Mammary epithelial cell (primary cell): ENCODE measurements at regions not wholly inside any gene's neighbourhood (a gene's known extent, or its start where the extent isn't known, plus 50 kb on each side); places are given as distances from the start of the nearest gene placed in this dataset.
"Not testable (repeated sequence)": the region's sequence is repeated elsewhere in the genome, so short reads cannot be mapped to it uniquely, and the experiment has no call there.

Experiments
- EZH2 ChIP-seq: IDR thresholded peaks from 2 replicates; pipeline ENCODE4 v1.6.1; 2012; ENCODE audit warnings: low read length, inconsistent platforms, borderline replicate concordance
- TF ChIP-seq, protein P1 (sequence below), 2 donors: IDR thresholded peaks in 1 of 2; conservative IDR thresholded peaks in 1 of 2; 2 replicates each; pipeline ENCODE4 v1.5.1; 2011 to 2012; ENCODE audit warnings: inconsistent platforms in 2 of 2, low read length in 2 of 2, mild to moderate bottlenecking in 2 of 2, control low read depth in 1 of 2, low read depth in 1 of 2; ENCODE audit not compliant: insufficient read depth in 1 of 2; ENCODE audit errors: extremely low read depth in 1 of 2

DNA sequence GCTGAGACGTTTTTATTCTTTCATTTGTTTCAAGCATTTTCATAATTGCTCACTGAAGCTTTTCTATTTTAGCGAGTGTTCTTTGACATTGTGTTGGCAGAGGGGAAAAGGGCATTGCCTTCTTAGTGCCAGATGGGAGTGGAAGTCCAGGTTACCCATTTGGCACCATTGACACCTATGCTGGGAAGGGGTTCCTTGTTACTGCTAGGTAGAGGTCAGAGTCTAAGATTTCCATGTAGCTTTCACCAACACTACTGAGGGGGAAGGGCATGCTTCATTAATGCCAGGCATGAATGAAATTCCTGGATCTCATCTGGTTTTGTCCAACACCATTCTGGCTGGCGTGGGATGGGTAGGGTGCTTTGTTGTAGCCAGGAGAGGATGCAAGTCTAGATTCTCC lies 191.3 kb upstream of the PLGLB1 start:
- TF ChIP-seq, protein P1, sequence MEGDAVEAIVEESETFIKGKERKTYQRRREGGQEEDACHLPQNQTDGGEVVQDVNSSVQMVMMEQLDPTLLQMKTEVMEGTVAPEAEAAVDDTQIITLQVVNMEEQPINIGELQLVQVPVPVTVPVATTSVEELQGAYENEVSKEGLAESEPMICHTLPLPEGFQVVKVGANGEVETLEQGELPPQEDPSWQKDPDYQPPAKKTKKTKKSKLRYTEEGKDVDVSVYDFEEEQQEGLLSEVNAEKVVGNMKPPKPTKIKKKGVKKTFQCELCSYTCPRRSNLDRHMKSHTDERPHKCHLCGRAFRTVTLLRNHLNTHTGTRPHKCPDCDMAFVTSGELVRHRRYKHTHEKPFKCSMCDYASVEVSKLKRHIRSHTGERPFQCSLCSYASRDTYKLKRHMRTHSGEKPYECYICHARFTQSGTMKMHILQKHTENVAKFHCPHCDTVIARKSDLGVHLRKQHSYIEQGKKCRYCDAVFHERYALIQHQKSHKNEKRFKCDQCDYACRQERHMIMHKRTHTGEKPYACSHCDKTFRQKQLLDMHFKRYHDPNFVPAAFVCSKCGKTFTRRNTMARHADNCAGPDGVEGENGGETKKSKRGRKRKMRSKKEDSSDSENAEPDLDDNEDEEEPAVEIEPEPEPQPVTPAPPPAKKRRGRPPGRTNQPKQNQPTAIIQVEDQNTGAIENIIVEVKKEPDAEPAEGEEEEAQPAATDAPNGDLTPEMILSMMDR (conservative IDR thresholded peaks at IDR 0.05 in 1 of 2, IDR thresholded peaks at IDR 0.05 in 1 of 2; ENCODE audit: extremely low read depth in 1 of 2, insufficient read depth in 1 of 2, low read depth in 1 of 2, low read length in 2 of 2) = not testable (repeated sequence)
- TF ChIP-seq EZH2 = not testable (repeated sequence)
